ENCODE measurements at regions not wholly inside any gene's neighbourhood (a gene's known extent, or its start where the extent isn't known, plus 50 kb on each side); places are given as distances from the start of the nearest gene placed in this dataset.

DNA sequence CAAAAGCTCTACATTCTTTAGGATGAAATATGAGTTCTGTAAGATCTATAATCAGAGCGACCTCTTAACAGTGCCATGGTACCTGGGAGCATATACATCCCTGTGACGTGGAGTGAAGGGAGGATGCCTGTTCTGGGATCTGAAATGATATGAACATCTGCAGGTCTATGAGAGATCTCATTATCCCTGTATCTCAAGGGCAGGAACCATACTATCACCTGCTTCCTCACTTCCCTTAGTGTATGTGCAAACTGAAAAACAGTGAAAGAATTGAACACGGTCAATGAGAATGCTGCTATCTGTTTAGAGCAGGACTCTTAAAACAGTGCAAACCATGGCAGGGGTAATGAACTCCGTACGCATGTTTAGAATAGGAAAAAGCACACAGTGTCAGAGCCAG, 364.0 kb downstream of the LPIN1 start:
- DNase-seq, result no peak
- TF ChIP-seq, protein P1, sequence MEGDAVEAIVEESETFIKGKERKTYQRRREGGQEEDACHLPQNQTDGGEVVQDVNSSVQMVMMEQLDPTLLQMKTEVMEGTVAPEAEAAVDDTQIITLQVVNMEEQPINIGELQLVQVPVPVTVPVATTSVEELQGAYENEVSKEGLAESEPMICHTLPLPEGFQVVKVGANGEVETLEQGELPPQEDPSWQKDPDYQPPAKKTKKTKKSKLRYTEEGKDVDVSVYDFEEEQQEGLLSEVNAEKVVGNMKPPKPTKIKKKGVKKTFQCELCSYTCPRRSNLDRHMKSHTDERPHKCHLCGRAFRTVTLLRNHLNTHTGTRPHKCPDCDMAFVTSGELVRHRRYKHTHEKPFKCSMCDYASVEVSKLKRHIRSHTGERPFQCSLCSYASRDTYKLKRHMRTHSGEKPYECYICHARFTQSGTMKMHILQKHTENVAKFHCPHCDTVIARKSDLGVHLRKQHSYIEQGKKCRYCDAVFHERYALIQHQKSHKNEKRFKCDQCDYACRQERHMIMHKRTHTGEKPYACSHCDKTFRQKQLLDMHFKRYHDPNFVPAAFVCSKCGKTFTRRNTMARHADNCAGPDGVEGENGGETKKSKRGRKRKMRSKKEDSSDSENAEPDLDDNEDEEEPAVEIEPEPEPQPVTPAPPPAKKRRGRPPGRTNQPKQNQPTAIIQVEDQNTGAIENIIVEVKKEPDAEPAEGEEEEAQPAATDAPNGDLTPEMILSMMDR (IDR thresholded peaks at IDR 0.05; ENCODE audit: low read depth, low read length), result no peak
- no peaks in the 10 kb centered on the region for H3K36me3 ChIP-seq
- no peaks in the 10 kb centered on the region for H3K4me1 ChIP-seq
- no peaks in the 10 kb centered on the region for H3K9me3 ChIP-seq
- H3K4me3 ChIP-seq (ENCODE audit: low read depth, low read length), result no peak overlapping the region
- no peaks in the 10 kb centered on the region for H3K27me3 ChIP-seq

DNA sequence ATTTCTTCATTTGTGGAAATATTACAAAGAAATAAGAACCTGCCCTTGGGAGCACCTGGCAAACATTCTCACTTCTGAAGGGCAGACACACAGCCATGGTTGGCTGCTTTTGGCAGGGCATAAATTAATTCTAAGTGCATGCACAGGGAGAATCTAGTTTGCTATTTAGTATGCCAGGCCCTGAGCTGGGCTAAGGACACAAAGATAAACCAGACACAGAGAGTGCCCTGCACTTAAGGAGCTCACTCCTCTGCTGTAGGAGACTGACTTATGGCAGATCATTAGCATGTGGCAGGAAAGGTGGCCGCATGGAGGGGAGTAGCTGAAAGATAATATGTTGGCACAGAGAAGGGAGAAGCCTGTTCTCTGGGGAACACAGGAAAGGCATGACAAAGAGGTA, 367.0 kb downstream of the LPIN1 start:
- Histone ChIP-seq H3K4me1 (no peaks in the 10 kb centered on the region), H3K4me3 (ENCODE audit: low read depth, low read length) (no peak overlapping the region), H3K9me3 (no peaks in the 10 kb centered on the region), H3K36me3 (no peaks in the 10 kb centered on the region), H3K27me3 (no peaks in the 10 kb centered on the region)
- TF ChIP-seq, protein P1 (IDR thresholded peaks at IDR 0.05; ENCODE audit: low read depth, low read length), result no peak
- no peak for DNase-seq

DNA sequence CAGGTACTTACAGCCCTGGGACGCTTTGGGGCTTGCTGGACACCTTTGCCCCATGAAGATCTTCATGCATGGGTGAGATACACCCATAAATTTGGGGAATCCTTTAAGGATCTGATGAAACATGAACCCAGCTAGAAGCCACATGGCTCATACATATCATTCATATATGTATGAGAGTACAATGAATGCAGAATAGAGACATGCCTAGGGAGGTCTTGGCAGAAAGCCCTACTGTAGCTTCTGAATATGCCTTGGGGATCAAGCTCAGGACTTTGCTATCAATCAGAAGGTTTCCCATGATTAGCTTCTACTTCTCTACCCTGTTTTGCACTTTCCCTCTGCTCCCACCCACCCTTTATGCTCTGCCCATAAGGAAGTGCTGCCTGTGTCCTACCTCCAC, 368.4 kb downstream of the LPIN1 start:
- no peaks in the 10 kb centered on the region for H3K27me3 ChIP-seq
- H3K4me1 ChIP-seq, result no peaks in the 10 kb centered on the region
- TF ChIP-seq, protein P1 (IDR thresholded peaks at IDR 0.05; ENCODE audit: low read depth, low read length), result no peak
- no peaks in the 10 kb centered on the region for H3K36me3 ChIP-seq
- DNase-seq, result no peak
- no peaks in the 10 kb centered on the region for H3K9me3 ChIP-seq
- H3K4me3 ChIP-seq (ENCODE audit: low read depth, low read length), result no peak overlapping the region

DNA sequence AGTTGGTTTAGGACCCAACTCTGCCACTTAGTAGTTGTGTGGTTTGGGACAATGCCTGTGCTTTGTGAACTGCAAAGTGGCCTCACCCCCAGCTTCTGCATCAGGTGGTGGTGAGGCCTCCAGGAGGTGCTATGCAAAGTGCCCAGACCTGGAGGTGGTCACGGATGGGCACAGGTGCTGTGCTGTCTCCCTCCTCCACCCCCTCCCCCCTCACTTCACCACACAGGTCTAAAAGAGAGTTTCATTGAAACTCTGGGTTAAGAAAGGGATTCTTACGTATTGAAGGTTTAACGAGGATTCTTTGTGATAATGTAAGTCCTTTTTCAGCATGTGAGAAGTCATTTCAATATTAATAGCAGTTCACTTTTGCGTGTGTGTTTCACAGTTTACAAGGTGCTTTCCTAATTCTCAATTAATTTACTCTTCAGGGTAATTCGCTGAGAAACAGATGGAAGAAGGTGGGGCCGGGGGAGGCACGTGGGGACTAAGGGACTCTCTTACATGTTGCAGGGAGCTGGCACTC, 369.9 kb downstream of the LPIN1 start:
- Histone ChIP-seq H3K9me3 (no peaks in the 10 kb centered on the region), H3K27me3 (no peaks in the 10 kb centered on the region), H3K36me3 (no peaks in the 10 kb centered on the region), H3K4me1 (no peaks in the 10 kb centered on the region; the same call in 1 of the 2 replicates), H3K4me3 (ENCODE audit: low read depth, low read length) (no peak overlapping the region)
- DNase-seq, result no peak
- TF ChIP-seq, protein P1 (IDR thresholded peaks at IDR 0.05; ENCODE audit: low read depth, low read length), result no peak

DNA sequence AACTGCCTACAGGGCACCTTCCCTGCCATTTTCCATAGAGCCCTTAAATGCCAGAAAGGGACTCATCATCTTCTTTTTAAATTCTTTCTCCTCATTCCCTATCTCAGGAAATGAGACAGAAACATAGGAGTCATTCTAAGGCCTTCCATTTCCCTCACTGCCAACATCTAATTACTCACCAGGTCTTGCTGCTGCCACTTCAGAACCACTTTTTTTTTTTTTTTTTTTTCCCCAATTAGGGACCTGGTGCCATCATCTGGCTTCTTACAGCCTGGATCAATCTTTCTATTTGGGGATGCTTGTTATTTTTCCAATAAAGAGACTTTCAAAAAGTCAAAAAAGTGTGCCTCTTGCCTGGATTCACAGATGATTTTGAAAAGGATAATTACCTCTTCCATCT, 373.4 kb downstream of the LPIN1 start:
- DNase-seq, result no peak
- TF ChIP-seq, protein P1 (IDR thresholded peaks at IDR 0.05; ENCODE audit: low read depth, low read length), result no peak
- Histone ChIP-seq H3K4me1 (no peaks in the 10 kb centered on the region; the same call in 1 of the 2 replicates), H3K27me3 (no peaks in the 10 kb centered on the region), H3K4me3 (ENCODE audit: low read depth, low read length) (no peak overlapping the region), H3K36me3 (no peaks in the 10 kb centered on the region), H3K9me3 (no peaks in the 10 kb centered on the region)

GRCh38 chr2:12120281-12121150, 374.1 kb downstream of the LPIN1 start:
- DNase-seq, result no peak

More at GRCh38 chr2:12120281-12121150, 374.1 kb downstream of the LPIN1 start:
- Histone ChIP-seq H3K4me3 (ENCODE audit: low read depth, low read length) (no peak overlapping the region), H3K27me3 (no peaks in the 10 kb centered on the region), H3K4me1 (no peaks in the 10 kb centered on the region; the same call in 1 of the 2 replicates), H3K36me3 (no peaks in the 10 kb centered on the region), H3K9me3 (no peaks in the 10 kb centered on the region)
- TF ChIP-seq, protein P1 (IDR thresholded peaks at IDR 0.05; ENCODE audit: low read depth, low read length), result no peak

All from BE2C (cell line).